ENCODE measurements at regions not wholly inside any gene's neighbourhood (a gene's known extent, or its start where the extent isn't known, plus 50 kb on each side); places are given as distances from the start of the nearest gene placed in this dataset.

DNA sequence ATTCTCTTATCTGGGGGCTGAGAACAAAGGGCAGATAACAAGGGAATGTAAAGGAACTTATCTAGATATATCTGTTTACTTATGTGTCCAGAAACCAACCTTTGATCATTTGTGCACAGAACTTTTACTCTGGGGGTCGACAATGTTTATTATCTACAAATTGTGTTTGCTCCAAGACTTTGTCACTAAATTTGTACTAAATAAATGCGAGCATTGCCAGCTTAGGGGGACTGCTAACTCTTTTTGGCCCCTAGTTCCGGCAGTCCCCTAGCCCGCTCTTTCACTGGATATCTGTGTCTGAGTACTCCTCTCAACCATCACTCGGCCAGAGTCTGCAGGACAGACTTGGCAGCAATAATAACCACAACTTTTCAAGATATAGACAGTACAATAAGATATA is 88.2 kb downstream of the FSCB start:
- Histone ChIP-seq H3K9me3 (replicated peaks; ENCODE audit: low read length) (peaks cover 5% of the 10 kb centered on the region), H3K36me3 (ENCODE audit: insufficient read depth, low read length) (no peaks in the 10 kb centered on the region), H3K27me3 (ENCODE audit: control insufficient read depth, insufficient read depth, low read length) (no peaks in the 10 kb centered on the region), H3K9ac (ENCODE audit: low read depth, low read length) (no peak overlapping the region), H3K4me1 (ENCODE audit: control insufficient read depth, insufficient read depth, low read length) (no peaks in the 10 kb centered on the region), H3K4me2 (ENCODE audit: low read length) (no peak overlapping the region), H3K4me3 (ENCODE audit: low read length) (no peak overlapping the region)

DNA sequence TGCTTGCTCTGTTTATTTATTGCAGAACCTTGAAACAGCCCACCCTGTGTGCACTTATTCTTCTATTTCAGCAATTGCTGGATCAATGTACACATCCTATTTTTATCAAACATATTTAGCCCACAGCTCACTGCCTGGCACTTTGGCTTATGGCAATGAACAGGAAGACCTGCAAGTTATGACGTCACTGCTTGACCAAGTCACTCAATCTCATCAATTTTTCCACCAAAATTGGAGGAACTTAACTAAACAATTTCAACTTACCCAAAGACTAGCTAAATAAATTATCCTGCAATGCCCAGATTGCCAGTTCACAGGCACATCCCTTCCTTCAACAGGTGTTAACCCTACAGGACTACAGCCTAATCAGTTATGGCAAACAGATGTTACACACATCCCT is 89.3 kb downstream of the FSCB start:
- H3K9me3 ChIP-seq (replicated peaks; ENCODE audit: low read length) = peaks cover 5% of the 10 kb centered on the region
- H3K4me1 ChIP-seq (ENCODE audit: control insufficient read depth, insufficient read depth, low read length) = no peaks in the 10 kb centered on the region
- H3K27me3 ChIP-seq (ENCODE audit: control insufficient read depth, insufficient read depth, low read length) = no peaks in the 10 kb centered on the region
- no peak overlapping the region for H3K4me2 ChIP-seq (ENCODE audit: low read length)
- no peak overlapping the region for H3K9ac ChIP-seq (ENCODE audit: low read depth, low read length)
- H3K4me3 ChIP-seq (ENCODE audit: low read length) = no peak overlapping the region
- H3K36me3 ChIP-seq (ENCODE audit: insufficient read depth, low read length) = no peaks in the 10 kb centered on the region

DNA sequence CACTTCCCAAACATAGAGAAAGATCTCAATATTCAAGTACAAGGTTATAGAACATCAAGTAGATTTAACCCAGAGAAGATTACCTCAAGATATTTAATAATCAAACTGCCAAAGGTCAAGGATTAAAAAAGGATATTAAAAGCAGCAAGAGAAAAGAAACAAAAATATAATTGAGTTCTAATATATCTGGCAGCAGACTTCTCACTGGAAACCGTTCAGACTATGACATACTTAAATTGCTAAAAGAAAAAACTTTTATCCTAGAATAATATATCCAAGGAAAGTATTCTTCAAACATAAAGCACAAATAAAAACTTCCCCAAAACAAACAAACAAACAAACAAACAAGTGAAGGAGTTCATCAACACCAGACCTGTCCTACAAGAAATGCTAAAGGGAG is 92.4 kb downstream of the FSCB start:
- no peak overlapping the region for H3K4me3 ChIP-seq (ENCODE audit: low read length)
- peaks cover 5% of the 10 kb centered on the region for H3K9me3 ChIP-seq (replicated peaks; ENCODE audit: low read length)
- H3K36me3 ChIP-seq (ENCODE audit: insufficient read depth, low read length) = no peaks in the 10 kb centered on the region
- no peaks in the 10 kb centered on the region for H3K27me3 ChIP-seq (ENCODE audit: control insufficient read depth, insufficient read depth, low read length)
- no peaks in the 10 kb centered on the region for H3K4me1 ChIP-seq (ENCODE audit: control insufficient read depth, insufficient read depth, low read length)
- H3K4me2 ChIP-seq (ENCODE audit: low read length) = no peak overlapping the region
- H3K9ac ChIP-seq (ENCODE audit: low read depth, low read length) = no peak overlapping the region

DNA sequence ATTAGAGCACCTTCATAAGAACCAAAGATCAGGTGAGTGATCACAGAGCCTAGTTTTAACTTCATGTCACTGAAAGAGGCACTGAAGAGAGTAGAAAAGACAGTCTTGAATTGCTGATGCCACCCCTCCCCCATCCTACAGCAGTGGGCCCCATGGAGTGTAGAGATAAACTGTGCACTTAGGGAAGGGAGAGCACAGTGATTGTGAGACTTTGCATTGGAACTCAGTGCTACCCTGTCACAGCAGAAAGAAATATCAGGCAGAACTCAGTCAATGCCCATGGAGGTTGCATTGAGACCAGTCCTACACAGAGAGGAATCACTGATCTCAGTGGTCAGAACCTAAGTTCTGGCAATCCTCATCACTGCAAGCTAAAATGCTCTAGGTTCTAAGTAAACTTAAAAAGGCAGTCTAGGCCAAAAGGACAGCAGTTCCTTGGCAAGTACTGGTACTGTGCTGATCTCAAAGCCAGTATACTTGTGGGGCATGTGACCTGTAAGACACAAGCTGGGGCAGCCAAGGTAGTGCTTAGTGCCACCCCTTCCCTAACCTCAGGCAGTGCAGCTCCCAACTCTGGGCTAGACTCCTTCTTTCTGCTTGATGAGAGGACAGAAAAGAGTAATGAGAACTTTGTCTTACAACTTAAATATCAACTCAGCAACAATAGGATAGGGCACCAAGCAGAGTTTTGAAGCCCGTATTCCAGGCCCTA is 94.1 kb downstream of the FSCB start:
- no peaks in the 10 kb centered on the region for H3K4me1 ChIP-seq (ENCODE audit: control insufficient read depth, insufficient read depth, low read length)
- no peak overlapping the region for H3K9ac ChIP-seq (ENCODE audit: low read depth, low read length)
- H3K4me2 ChIP-seq (ENCODE audit: low read length) = no peak overlapping the region
- no peaks in the 10 kb centered on the region for H3K27me3 ChIP-seq (ENCODE audit: control insufficient read depth, insufficient read depth, low read length)
- no peaks in the 10 kb centered on the region for H3K36me3 ChIP-seq (ENCODE audit: insufficient read depth, low read length)
- no peak overlapping the region for H3K4me3 ChIP-seq (ENCODE audit: low read length)
- H3K9me3 ChIP-seq (replicated peaks; ENCODE audit: low read length) = peaks cover 5% of the 10 kb centered on the region

DNA sequence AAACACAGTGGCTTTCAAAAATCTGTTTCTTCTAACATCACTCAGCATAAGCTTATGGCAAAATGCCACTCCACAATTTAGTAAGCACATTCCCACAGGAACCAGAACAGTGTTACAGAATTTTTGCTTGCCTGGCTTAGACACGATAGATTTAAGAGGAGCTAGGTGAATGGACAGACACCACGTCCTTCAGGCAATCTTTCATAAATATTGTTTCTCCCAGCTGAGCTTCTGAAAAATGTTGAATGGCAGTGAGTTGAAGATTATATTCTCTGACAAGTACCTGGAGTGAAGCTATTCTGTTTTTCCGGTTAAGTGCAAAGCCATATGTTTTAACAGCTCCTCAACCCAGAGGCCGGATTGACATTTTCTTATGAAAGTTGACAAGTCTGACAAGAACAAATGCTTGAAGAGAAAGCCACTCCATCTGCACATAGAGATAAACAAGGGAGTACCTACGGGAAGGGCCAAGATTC is 102.0 kb downstream of the FSCB start:
- H3K27me3 ChIP-seq (ENCODE audit: control insufficient read depth, insufficient read depth, low read length) = no peaks in the 10 kb centered on the region
- peaks cover 4% of the 10 kb centered on the region for H3K9me3 ChIP-seq (replicated peaks; ENCODE audit: low read length)
- no peak overlapping the region for H3K4me3 ChIP-seq (ENCODE audit: low read length)
- no peaks in the 10 kb centered on the region for H3K36me3 ChIP-seq (ENCODE audit: insufficient read depth, low read length)
- H3K4me1 ChIP-seq (ENCODE audit: control insufficient read depth, insufficient read depth, low read length) = no peaks in the 10 kb centered on the region
- H3K4me2 ChIP-seq (ENCODE audit: low read length) = no peak overlapping the region
- H3K9ac ChIP-seq (ENCODE audit: low read depth, low read length) = no peak overlapping the region

DNA sequence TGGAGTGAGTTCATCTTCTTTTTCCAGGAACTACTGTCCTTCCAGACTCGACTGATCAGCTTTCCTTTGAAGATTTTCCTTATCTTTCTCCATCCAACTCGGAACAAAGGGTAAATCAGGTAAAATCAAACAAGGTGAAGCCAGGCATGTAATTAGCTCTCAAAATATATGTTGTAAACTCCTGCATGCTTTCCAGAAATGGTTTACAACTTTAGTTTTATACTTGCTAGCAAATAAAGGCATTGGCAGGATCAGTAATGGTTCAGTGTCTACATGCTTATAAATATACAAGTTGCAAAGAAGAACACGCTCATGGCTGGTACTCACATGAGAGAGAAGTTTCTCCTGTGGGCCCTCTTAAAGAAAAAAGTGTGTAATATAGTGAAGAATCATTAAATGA is 102.5 kb downstream of the FSCB start:
- Histone ChIP-seq H3K9me3 (replicated peaks; ENCODE audit: low read length) (peaks cover 4% of the 10 kb centered on the region), H3K4me2 (ENCODE audit: low read length) (no peak overlapping the region), H3K4me3 (ENCODE audit: low read length) (no peak overlapping the region), H3K36me3 (ENCODE audit: insufficient read depth, low read length) (no peaks in the 10 kb centered on the region), H3K4me1 (ENCODE audit: control insufficient read depth, insufficient read depth, low read length) (no peaks in the 10 kb centered on the region), H3K27me3 (ENCODE audit: control insufficient read depth, insufficient read depth, low read length) (no peaks in the 10 kb centered on the region), H3K9ac (ENCODE audit: low read depth, low read length) (no peak overlapping the region)

DNA sequence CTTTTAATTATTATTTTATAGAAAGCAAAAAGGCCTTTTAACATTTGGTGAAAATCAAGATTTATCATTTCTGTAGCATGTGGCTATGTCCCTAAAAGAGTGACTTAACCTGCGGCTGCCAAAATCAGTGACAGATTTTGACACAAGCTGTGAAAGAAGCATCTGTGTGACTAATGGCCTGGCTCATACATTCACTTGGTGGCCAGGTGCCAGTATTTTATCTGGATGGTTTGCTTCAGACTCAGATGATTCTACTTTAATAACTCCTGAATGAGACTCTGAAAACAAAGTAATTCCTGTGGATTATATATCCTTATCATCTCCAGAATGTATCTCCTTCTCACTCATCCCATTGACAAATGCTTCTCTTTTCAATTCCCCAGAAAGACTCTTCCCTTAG is 103.0 kb downstream of the FSCB start:
- H3K27me3 ChIP-seq (ENCODE audit: control insufficient read depth, insufficient read depth, low read length) = no peaks in the 10 kb centered on the region
- no peak overlapping the region for H3K4me3 ChIP-seq (ENCODE audit: low read length)
- peaks cover 4% of the 10 kb centered on the region for H3K9me3 ChIP-seq (replicated peaks; ENCODE audit: low read length)
- no peaks in the 10 kb centered on the region for H3K4me1 ChIP-seq (ENCODE audit: control insufficient read depth, insufficient read depth, low read length)
- H3K4me2 ChIP-seq (ENCODE audit: low read length) = no peak overlapping the region
- H3K9ac ChIP-seq (ENCODE audit: low read depth, low read length) = no peak overlapping the region
- H3K36me3 ChIP-seq (ENCODE audit: insufficient read depth, low read length) = no peaks in the 10 kb centered on the region

DNA sequence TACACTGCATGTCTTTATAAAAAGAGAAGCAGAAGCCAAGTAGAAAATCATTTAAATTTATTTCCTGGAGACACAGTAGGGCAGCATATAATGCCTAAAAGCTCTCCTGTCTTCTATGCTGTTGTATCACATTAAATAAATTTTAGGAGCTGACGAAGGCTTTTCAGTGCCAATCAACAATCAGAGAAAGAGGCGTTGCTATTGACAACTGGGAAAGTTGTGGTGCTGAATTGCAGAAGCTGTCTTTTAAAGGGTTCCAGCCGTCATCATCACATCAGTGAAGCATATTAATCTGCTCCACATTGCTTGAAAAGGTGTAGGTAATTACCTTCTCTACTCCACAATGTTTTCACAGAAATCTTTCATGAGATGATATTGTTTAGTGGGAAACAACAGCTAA is 103.9 kb downstream of the FSCB start:
- H3K9me3 ChIP-seq (replicated peaks; ENCODE audit: low read length) = peaks cover 4% of the 10 kb centered on the region
- H3K9ac ChIP-seq (ENCODE audit: low read depth, low read length) = no peak overlapping the region
- no peaks in the 10 kb centered on the region for H3K27me3 ChIP-seq (ENCODE audit: control insufficient read depth, insufficient read depth, low read length)
- H3K4me3 ChIP-seq (ENCODE audit: low read length) = no peak overlapping the region
- no peak overlapping the region for H3K4me2 ChIP-seq (ENCODE audit: low read length)
- no peaks in the 10 kb centered on the region for H3K36me3 ChIP-seq (ENCODE audit: insufficient read depth, low read length)
- no peaks in the 10 kb centered on the region for H3K4me1 ChIP-seq (ENCODE audit: control insufficient read depth, insufficient read depth, low read length)

DNA sequence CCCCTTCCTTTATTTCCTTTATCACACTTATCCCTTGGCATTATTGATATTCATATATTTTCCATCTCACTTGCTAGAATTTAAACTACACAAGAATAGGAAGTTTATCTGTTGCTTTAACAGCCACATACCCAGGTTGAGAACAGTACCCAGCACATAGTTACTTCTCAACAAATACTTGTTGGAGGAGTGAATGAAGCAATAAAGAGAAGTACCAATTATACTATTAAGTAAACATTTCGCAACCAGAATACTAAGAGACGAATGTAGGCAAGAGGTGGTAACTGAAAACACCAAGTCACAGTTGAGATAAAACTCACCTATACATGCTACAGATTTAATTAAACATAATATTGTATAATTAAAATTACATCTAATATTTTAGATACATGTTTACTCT is 110.9 kb downstream of the FSCB start:
- H3K9ac ChIP-seq (ENCODE audit: low read depth, low read length) = no peak overlapping the region
- no peaks in the 10 kb centered on the region for H3K27me3 ChIP-seq (ENCODE audit: control insufficient read depth, insufficient read depth, low read length)
- no peaks in the 10 kb centered on the region for H3K4me1 ChIP-seq (ENCODE audit: control insufficient read depth, insufficient read depth, low read length)
- H3K4me2 ChIP-seq (ENCODE audit: low read length) = no peak overlapping the region
- H3K36me3 ChIP-seq (ENCODE audit: insufficient read depth, low read length) = no peaks in the 10 kb centered on the region
- H3K9me3 ChIP-seq (replicated peaks; ENCODE audit: low read length) = peaks cover 14% of the 10 kb centered on the region
- no peak overlapping the region for H3K4me3 ChIP-seq (ENCODE audit: low read length)

DNA sequence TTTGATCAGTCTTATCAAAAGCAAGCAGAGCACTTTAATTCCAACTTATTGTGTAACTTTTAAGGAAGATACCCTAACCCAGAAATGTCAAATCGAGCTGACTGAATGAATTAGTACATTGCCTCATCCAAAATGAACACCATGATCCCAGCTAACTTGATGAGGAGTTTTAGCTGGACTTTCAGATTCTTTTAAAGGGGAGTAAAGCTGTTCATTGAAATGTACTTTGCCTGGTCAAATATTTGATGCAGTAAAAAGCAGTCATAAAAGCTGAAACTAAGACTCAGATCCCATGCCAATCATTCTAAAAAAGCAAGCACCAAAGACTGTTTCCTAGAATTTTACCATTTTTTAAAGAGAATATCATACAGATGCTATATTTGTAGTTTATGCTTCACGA is 114.1 kb downstream of the FSCB start:
- Histone ChIP-seq H3K4me3 (ENCODE audit: low read length) (no peak overlapping the region), H3K27me3 (ENCODE audit: control insufficient read depth, insufficient read depth, low read length) (no peaks in the 10 kb centered on the region), H3K4me1 (ENCODE audit: control insufficient read depth, insufficient read depth, low read length) (no peaks in the 10 kb centered on the region), H3K4me2 (ENCODE audit: low read length) (no peak overlapping the region), H3K9ac (ENCODE audit: low read depth, low read length) (no peak overlapping the region), H3K36me3 (ENCODE audit: insufficient read depth, low read length) (no peaks in the 10 kb centered on the region), H3K9me3 (replicated peaks; ENCODE audit: low read length) (peaks cover 11% of the 10 kb centered on the region)

DNA sequence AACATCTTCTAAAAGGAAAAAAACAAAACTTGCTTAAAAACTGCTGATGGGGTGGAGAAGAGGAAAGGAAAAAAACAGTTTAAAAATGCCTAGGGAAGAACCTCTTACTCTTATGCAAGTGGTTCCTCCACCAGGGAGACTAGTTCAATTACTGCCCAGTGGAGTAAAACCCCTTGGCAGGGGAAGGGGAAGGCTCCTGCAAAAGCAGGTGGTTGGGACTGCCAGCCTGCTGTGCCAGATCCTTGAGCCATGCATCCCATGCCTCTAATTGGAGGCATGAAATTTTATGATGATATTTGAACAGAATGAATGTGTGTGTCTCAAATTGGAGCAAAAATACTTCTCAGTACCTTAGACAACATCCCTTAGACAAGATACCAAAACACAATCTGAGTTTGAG is 118.8 kb downstream of the FSCB start:
- Histone ChIP-seq H3K36me3 (ENCODE audit: insufficient read depth, low read length) (no peaks in the 10 kb centered on the region), H3K9ac (ENCODE audit: low read depth, low read length) (no peak overlapping the region), H3K4me2 (ENCODE audit: low read length) (no peak overlapping the region), H3K4me1 (ENCODE audit: control insufficient read depth, insufficient read depth, low read length) (no peaks in the 10 kb centered on the region), H3K4me3 (ENCODE audit: low read length) (no peak overlapping the region), H3K27me3 (ENCODE audit: control insufficient read depth, insufficient read depth, low read length) (no peaks in the 10 kb centered on the region), H3K9me3 (replicated peaks; ENCODE audit: low read length) (peaks cover 11% of the 10 kb centered on the region)

DNA sequence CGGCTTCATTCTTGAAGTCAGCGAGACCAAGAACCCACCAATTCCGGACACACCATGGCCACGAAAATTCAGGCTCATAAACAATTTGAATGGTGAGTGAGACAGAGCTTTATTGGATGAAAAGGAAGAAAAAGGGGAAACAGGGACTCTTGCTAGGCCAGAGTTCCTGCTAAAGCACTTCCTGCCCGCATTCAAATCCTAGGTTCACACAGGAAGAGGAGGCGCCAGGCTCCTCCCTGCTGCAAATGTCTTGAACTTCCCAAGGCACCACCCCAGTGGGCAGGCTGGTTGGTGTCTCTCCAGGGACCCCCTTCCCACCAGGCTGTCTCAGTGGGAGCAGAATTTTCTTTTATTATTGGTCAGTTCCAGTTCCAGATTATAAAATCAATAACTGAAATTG is 121.2 kb downstream of the FSCB start:
- H3K27me3 ChIP-seq (ENCODE audit: control insufficient read depth, insufficient read depth, low read length) = no peaks in the 10 kb centered on the region
- H3K4me3 ChIP-seq (ENCODE audit: low read length) = no peak overlapping the region
- H3K4me2 ChIP-seq (ENCODE audit: low read length) = no peak overlapping the region
- no peak overlapping the region for H3K9ac ChIP-seq (ENCODE audit: low read depth, low read length)
- H3K36me3 ChIP-seq (ENCODE audit: insufficient read depth, low read length) = no peaks in the 10 kb centered on the region
- H3K9me3 ChIP-seq (replicated peaks; ENCODE audit: low read length) = no peaks in the 10 kb centered on the region
- H3K4me1 ChIP-seq (ENCODE audit: control insufficient read depth, insufficient read depth, low read length) = no peaks in the 10 kb centered on the region
